ENCODE measurements at regions not wholly inside any gene's neighbourhood (a gene's known extent, or its start where the extent isn't known, plus 50 kb on each side); places are given as distances from the start of the nearest gene placed in this dataset.

DNA sequence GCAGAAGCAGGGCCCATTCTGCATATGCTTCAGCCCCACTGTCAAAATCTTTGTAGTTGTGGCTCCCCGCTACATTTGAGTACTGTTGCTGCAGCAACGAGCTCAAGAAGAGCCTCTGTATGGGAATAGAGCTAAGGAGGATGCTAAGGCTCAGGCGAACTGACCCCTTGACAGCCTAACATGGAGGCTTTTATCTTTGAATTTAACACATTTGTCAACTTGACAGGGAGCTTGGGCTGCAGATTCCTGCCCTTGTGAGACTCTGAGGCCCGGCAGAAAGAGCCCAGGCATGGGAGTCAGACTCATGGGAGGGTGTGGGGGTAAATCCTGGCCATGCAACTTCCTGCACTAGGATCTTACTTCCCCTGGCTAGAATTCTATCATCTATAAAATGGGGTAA, 278.7 kb upstream of the CITED2 start:
- no peak for DNase-seq

DNA sequence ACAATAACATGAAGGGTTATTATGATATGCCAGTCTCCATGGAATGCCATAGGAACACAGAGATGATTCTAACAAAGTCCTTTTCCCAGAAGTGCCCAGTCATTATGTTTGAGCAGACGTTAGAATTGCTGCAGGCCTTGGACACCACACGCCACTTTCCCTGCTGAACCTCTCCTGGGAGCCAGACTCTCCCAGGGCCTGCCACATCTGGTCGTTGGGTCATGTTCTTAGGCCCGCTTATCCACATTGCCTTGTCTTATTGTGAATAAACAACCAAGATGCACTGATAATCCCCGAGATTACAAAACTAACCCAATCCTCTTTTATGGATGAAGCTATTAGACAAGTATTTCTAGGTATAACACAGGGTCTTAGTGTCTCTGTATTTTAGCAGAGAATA, 276.5 kb upstream of the CITED2 start:
- no peak for DNase-seq

DNA sequence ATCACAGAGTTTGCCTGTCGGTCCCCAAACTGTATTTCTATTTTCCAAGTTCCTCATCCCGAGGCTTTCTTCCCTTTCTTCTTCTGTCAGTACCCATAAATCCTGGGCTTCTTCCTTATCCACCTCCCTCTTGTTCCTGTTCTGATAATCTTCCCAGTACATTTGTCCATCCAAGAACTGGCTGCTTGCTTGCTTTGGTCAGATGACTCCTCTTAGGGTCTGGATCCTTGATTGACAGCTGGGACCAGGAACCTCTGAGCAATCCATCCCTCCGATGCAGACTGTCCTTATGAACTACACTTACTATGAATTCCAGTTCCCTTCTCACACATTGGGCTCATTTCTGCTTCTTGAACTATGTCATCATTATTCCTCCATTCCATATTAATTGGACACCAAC, 275.3 kb upstream of the CITED2 start:
- DNase-seq, result no peak

DNA sequence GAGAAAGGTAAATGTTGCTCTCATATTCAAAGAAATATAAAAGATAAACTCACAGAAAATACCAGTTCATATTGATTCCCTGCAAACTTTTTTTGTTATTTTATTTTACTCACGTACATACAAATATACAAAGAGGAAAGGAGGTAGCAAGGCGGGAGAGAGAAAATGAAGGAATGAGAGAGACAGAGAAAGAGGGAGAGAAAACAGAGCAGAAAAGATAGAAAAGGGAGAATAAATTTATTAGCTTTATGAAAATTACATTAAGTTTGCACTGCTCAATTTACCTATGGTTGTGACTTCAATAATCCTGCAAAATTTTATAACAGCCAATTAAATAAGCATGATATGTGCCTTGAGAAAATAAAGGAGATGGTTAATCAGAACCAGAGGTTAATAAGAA, 274.7 kb upstream of the CITED2 start:
- DNase-seq, result no peak

DNA sequence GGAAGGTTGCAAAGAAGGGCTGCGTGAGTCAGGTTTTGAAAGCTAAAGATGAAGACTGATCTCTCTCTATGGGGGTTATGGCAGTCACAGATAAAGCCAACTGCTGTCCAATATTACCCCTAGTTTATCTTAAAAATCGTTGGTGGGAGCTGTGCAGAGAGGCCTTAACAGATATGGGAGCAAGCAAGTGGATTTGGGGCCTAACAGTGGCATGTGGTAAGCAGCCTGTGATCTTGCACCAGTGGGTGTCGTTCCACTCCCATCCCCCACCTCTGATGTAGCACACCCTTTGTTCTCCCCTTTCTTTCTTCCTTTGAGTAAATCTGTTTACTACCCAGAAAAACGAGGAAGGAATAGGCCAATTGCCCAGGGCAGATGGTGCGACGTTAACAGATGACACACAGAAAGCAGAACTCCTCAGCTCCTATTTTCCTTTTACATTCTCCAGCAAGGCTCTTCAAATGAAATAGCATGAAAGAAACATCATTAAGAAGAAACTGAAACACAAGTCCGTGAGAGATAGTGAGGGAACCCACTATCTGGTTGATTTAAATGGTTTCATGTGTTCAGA, 274.1 kb upstream of the CITED2 start:
- DNase-seq, result no peak

DNA sequence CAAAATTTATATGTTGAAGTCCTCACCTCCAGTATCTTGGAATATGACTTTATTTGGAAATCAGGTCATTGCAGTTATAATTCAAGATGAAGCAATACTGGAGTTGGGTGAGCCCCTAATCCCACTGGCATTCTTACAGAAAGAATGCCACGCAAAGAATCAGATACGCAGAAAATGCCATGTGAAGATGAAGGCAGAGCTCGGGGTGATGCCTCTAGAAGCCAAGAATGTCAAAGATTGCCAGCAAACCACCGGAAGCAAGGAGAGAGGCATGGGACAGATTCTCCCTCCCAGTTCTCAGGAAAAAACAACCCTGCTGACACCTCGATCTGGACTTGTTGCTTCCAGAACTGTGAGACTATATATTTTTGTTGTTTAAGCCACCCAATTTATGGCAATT, 273.4 kb upstream of the CITED2 start:
- DNase-seq, result no peak

DNA sequence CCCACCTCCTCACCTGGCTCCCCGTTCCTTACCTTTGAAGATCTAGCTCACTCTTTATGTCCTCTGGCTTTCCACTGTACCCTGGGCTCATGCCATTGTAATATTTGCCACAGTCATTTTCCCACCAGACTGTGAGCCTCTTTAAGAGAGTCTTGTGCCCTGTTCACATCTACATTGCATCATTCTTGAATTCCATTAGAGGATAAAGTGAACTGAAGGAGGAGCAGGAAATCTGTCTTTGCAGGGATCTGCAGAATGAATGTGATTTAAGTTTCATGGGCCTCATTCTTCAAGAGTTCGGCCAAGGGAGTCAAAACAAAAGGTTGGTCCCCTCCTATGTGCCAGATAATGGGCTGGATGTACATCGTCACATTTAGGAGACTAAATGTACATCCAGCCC, 272.6 kb upstream of the CITED2 start:
- no peak for DNase-seq

DNA sequence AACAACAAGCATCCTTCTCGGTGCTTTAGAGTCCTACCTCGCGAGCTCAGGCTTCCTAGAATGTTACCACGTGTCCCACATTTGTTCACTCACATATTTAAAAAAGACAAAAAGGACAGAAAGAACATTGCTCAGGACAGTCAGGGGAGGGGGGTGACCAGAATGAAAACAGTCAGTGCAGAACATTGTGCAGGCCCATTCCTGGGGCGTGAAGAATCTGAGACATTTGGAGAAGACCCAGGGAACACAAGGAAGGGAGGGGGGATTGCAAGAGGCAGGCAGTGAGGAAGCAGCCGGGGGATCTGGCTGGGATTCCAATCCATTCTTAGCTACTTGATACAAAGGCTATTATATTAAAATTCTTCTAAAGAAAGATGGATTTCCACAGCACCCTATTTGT, 270.4 kb upstream of the CITED2 start:
- no peak for DNase-seq

DNA sequence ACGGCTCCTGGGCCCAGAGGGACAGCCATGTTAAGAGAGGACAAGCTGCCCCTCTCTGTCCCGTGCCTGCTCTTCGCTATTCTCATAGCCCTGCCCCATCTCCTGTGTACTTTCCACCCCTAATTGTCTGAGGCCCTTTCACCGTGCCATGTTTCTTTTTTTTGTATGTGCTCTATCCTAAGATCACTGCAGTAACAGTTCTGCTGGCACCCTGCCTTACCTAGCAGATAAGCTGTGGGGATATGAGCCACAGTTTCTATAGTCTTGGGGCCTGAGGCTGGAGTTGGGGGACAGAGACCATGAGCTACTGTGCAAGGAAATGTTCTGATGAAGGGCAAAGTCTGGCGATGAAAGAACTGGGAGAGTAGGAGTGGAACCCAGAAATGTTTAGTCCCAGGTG, 269.5 kb upstream of the CITED2 start:
- DNase-seq, result no peak

DNA sequence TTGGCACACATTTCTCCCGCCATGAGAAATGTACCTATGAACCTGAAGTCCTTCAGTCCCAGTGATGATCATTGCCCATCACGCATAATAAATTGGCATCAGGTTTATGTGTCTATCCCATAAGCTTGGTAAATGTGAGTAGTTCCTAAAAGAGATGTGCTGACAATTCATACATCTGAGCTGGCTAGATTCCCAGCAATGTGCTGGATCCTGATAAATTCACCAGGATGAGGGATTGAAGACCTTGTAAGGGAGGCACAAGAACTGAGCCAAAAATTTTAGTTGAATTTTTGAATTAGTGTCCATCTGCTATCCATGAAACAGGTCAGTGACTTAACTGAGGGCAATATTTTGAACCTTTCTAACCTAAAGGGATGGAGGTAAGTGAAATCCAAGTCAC, 267.9 kb upstream of the CITED2 start:
- no peak for DNase-seq

DNA sequence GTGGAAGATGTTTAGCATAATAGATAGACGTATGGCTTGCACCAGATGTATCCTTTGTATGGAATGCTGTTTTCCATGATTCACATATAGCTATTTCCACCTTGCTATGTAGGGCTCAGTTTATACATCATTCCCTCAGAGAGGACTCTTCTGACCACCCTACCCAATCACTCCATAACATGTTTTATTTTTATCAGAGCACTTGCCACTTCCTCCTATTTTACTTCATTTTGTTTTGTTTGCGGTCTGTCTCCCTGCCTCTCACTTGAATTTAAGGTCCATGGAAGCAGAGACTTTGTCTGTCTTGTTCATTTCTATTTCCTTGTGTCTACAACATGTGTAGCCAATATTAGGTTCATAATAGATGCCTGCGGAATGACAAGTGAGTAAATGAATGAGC, 266.9 kb upstream of the CITED2 start:
- DNase-seq, result no peak

DNA sequence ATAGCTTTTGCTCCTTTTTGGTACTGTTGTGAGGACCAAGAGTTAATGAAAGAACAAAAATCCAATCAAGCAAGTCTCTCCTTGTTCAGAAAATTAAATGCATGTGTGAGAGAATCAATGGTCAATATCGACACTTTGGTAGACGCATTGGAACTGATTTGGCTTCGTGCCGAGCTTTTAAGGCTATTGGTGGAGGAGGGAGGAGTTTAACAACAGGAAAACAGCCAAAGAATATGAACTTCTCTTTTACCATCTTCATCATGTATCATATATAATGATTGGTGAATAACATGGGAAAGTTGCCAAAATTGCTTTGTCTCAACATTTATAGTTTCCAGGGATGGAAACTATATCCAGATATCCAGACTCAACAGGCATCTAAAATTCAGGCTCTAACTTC, 266.5 kb upstream of the CITED2 start:
- DNase-seq, result no peak

DNA sequence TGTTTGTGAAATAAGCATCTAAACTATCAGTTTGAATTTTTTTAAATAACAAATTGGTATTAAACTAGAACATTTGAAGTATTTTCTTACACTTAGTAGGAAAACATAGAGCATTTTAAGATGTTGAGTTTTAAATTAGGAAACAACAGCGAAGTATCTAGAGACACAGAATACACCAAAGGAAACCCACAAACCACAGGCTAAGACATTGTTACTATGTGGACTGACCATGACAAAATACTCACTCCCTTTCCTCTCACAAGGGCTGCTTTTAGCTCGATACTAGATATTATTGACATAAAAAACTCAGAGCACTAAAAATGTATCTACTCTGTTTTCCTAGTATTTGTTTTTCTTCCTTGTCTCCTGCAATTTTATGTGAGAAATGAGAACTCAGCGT, 266.0 kb upstream of the CITED2 start:
- no peak for DNase-seq

DNA sequence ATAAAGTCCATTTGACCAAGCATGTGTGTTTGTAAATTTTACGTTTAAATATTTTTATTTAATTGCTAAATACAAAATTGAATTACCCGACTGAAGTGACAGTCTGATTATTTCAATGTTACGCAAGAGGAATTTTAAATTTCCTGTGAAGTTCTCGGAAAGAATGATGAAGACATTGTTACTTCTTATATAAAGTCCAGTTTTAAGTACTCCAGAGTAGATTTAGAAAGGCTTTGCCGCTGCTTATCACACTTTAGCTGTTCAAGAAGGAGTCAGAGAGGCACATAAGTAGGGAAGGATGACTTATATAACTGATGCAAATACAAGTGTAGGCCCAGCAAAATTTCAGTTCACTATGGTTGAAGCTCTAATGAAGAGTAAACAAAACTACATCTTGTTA, 265.1 kb upstream of the CITED2 start:
- no peak for DNase-seq

DNA sequence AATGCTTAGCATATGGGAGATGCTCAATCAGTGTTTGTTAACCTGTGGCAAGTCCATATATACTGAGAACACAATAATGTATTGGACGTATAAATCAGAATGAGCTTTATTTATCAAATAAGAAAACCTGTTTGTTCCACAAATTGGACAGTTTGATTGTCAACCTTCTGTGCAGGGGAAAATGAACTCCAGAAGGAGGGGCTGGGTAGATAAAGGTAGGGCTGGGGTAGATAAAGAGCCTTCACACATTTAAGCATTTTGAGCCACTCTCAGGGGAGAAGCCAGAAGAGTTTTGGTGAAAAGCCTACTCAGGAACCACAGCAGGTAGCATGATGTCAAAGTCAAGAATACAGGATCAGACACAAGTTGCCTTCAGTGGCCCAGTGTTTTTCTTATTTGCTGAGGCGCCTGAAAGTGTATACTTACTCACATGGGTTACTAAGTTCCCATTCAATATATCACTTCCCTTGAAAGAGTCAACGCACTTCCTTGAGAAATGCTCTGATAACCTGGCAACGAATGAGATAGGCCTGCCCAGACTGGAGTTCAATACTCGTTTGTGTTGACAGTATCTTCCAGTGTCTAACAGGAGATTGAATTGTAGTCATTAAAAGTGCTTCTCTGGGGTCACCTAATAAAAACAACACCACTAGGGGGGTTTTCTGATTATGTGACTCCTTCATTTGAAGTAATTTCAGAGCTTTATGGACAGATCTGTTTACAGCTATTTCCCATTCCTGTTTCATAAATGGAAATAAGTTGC, 263.9 kb upstream of the CITED2 start:
- no peak for DNase-seq

DNA sequence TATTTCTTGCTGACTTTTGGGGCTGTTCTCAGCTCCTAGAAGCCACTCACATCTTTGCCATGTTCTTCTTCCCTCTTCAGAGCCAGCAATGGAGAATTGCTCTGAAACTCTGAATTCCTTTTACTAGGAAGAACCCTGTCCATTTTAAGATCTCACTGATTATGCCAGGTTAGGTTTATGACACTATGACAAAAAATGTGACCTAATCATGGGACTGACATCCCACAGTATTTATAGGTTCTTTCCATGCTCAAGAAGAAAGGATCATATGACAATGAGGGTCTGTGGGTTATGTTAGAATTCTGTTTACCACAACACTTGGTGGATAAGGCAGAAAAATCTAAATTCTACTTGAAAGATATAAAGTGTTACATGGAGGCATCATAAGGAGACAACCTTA, 263.3 kb upstream of the CITED2 start:
- DNase-seq, result no peak

DNA sequence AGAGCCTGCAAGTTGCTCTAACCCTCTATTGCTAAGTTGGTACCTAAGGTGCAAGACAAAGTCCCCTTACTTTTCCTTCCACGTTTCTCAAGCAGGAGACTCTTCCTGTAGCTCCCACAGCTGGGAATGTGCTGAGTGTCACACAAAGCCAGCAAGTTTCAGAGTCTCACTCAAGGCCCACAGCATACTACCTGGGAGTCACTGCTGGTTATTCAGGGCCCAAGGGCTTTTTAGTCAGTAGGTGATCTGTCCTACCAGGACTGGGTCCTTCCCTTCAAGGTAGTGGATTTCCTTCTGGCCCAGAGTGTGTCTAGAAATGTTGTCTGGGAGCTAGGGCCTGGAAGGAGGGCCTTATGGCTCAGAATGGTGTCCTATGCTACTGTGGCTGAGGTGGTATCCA, 261.9 kb upstream of the CITED2 start:
- no peak for DNase-seq

DNA sequence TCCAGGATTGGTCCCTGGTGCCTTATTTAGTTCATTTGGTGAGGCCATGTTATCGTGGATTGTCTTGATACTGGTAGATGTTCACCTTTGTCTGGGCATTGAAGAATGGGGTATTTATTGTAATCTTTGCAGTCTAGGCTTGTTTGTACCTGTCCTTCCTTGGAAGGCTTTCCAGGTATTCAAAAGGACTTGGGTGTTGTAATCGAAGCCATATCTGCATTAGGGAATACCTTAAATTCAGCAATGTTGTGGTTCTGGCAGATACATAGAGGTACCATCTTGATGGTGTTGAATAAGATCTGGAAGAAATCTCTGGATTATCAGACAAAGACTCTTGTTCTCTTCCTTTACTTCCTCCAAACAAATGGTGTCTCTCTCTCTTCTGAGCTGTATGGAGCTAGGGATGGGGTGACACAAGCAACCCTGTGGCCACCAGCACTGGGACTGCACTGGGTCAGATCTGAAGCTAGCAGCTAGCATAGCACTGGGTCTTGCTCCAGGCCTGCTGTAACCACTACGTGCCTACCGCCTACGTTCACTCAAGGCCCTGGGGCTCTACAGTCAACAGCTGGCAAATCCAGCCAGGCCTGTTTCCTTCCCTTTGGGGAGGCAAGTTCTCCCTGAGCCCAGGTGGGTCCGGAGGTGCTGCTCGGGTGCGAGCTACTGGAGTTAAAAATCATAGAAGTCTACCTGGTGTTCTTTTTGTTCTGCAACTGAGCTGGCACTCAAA, 261.1 kb upstream of the CITED2 start:
- DNase-seq, result no peak

DNA sequence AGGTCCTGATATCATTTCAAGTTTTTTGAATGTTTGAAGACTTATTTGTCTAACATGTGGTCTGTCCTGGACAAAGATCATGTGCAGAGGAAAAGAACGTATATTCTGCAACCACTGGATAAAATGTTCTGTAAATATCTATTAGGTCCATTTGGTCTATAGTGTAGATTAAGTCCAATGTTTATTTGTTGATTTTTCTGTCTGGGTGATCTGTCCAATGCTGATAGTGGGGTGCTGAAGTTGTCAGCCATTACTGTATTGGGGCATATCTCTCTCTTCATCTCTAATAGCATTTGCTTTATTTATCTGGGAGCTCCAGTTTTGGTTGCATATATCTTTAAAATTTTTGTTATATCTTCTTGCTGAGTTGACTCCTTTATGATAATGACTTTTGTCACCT, 258.4 kb upstream of the CITED2 start:
- DNase-seq, result no peak

DNA sequence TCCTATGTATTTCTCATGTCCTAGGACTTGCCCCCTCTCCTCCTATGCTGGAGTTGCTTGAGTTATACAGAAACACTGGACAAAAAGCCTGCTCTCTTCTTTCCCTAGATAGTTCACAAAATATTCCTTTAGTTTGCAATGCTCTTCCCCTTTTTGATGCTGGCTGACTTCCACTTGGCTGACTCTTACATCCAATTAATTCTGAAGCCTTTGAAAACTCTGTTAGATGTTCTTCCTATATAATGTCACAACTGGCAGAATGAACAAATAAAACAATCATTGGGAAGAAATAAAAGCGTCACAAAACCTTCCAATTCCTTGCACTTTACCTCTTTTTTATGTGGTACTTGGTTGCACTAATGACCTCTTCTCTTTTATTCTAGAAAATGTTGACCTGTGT, 253.8 kb upstream of the CITED2 start:
- DNase-seq, result no peak

DNA sequence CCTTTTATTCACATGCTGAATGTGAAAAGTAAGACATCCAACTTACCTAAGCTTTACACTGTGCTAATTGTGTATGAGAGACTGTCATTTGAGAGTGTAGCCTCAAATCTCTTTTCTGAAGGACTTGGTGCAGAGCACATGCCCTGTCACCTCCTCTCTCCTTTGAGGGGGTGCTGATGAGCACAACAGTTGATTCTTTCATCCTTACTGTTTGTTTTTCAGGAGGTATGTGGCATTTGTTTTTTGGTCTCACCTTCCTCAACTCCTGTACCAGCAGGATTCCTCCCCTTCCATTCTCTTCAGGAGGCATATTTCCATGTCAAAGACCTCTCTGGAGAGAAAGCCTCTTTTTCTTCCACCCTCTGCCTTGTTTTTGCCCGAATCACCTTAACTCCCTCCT, 252.6 kb upstream of the CITED2 start:
- no peak for DNase-seq

DNA sequence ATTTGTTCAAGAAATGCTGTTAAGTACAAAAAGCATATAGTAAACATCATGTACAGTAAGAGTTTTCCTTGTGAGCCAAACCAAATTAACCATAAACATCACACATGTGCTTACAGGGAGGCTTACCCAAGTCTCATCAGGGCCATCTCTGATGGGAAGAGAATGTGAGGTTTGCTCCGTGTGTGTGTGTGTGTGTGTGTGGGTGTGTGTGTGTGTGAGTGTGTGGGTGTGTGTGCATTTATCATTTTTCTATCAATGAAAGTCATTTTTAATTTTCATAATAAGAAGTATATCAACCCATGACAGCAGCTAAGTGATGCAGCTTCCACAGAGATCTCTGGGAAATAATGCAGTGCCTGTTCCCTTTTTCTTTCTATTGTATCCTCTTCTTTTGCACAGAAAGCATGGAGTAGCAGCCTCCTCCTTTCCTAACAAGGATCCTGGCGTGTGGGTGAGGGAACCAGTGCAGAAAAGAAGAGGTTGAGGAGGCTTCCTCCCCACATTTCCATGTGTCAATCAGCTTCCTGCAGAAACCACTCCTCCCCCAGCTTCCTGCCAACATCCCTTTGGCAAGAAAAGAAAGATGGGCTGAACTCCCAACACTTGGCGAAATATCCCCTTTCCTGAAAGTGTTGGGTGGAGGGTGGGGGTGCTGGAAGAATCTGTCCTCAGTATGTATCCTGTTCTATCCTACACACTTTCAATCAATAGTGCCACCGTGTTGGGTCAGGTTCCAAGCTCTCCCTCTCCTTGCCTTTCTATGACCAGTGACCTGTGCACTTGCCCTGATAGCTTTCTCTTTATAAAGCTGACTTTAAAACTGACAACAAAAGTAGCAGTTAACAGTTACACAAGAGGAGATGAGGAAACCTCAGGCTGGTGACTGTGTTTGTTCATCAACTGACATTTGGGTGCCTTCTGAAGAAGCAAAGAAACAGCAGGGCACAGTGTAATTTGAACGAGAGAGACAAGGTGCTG, 251.8 kb upstream of the CITED2 start:
- DNase-seq, result no peak
